A673 (cell line): ENCODE measurements at regions not wholly inside any gene's neighbourhood (a gene's known extent, or its start where the extent isn't known, plus 50 kb on each side); places are given as distances from the start of the nearest gene placed in this dataset.

Experiments used
- BruUV-seq: library from RNA; stranded (reverse); fragments of 400-500 nt; replicated peaks from 2 replicates; lab custom pipeline; 2021; lab: Mats Ljungman, UMichigan
- CTCF ChIA-PET: fragments of 300-600 bp; sonication (Branson Sonifier 250); formaldehyde crosslinking; loops from one replicate; lab custom pipeline; 2022; ENCODE audit warnings: antibody characterized with exemption; lab: Charles Lee
- POLR2A ChIA-PET: fragments of 300-600 bp; sonication (Branson Sonifier 250); formaldehyde crosslinking; loops from one replicate; lab custom pipeline; 2022; ENCODE audit warnings: antibody characterized with exemption; ENCODE audit not compliant: low non-redundant PET; lab: Charles Lee
- DNase-seq: peaks from one replicate; pipeline ENCODE4 v3.0.0-alpha.2; 2015; ENCODE audit warnings: low spot score
- H3K27ac ChIP-seq: fragments of 200-600 bp; sonication (generic); 2 replicates; pipeline ENCODE4 v1.5.1; 2016; ENCODE audit warnings: mixed run types, low read depth, mild to moderate bottlenecking, mixed read lengths, antibody characterized with exemption, low read length; ENCODE audit not compliant: poor library complexity, severe bottlenecking
- H3K27me3 ChIP-seq: fragments of 200-600 bp; sonication (generic); replicated peaks from 2 replicates; pipeline ENCODE4 v1.6.1; 2017; ENCODE audit warnings: mixed run types, low read depth, mild to moderate bottlenecking, mixed read lengths, antibody characterized with exemption, low read length; ENCODE audit not compliant: insufficient read depth, poor library complexity
- H3K36me3 ChIP-seq: fragments of 200-600 bp; sonication (generic); 2 replicates; pipeline ENCODE4 v1.6.1; 2016; ENCODE audit warnings: mixed run types, mild to moderate bottlenecking, mixed read lengths, antibody characterized with exemption, low read length; ENCODE audit not compliant: insufficient read depth, poor library complexity, severe bottlenecking
- H3K4me1 ChIP-seq: fragments of 200-600 bp; sonication (generic); 2 replicates; pipeline ENCODE4 v1.6.1; 2017; ENCODE audit warnings: mixed run types, mild to moderate bottlenecking, mixed read lengths, antibody characterized with exemption, low read length; ENCODE audit not compliant: insufficient read depth, poor library complexity, severe bottlenecking
- H3K4me3 ChIP-seq: fragments of 200-600 bp; sonication (generic); 2 replicates; pipeline ENCODE4 v1.5.1; 2016; ENCODE audit warnings: low read depth, mixed run types, mild to moderate bottlenecking, mixed read lengths, low read length; ENCODE audit not compliant: poor library complexity, severe bottlenecking
- H3K9me3 ChIP-seq: fragments of 200-600 bp; sonication (generic); 2 replicates; pipeline ENCODE4 v1.6.1; 2016; ENCODE audit warnings: mixed run types, low read depth, mild to moderate bottlenecking, mixed read lengths, antibody characterized with exemption, low read length; ENCODE audit not compliant: poor library complexity, severe bottlenecking
- EZH2 ChIP-seq: fragments of 200-600 bp; sonication (generic); IDR thresholded peaks from 2 replicates; pipeline ENCODE4 v1.6.1; 2017; ENCODE audit warnings: borderline replicate concordance, low read depth, mild to moderate bottlenecking, mixed read lengths, antibody characterized with exemption, low read length; ENCODE audit not compliant: poor library complexity, severe bottlenecking
- intact Hi-C: fragments of 100-400 bp; cut with micrococcal nuclease; formaldehyde crosslinking; loops from one replicate; pipeline ENCODE4 v1.10.0; 2022; ENCODE audit not compliant: unreplicated experiment
- TF ChIP-seq, protein P1 (sequence below): fragments of 300-800, 200-600 bp; sonication (generic); conservative IDR thresholded peaks from 2 replicates; pipeline ENCODE4 v1.5.1; 2017; ENCODE audit warnings: low read depth, mild to moderate bottlenecking, antibody characterized with exemption, low read length, moderate library complexity, mixed read lengths

- TF ChIP-seq, protein P1, sequence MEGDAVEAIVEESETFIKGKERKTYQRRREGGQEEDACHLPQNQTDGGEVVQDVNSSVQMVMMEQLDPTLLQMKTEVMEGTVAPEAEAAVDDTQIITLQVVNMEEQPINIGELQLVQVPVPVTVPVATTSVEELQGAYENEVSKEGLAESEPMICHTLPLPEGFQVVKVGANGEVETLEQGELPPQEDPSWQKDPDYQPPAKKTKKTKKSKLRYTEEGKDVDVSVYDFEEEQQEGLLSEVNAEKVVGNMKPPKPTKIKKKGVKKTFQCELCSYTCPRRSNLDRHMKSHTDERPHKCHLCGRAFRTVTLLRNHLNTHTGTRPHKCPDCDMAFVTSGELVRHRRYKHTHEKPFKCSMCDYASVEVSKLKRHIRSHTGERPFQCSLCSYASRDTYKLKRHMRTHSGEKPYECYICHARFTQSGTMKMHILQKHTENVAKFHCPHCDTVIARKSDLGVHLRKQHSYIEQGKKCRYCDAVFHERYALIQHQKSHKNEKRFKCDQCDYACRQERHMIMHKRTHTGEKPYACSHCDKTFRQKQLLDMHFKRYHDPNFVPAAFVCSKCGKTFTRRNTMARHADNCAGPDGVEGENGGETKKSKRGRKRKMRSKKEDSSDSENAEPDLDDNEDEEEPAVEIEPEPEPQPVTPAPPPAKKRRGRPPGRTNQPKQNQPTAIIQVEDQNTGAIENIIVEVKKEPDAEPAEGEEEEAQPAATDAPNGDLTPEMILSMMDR = no peak
- TF ChIP-seq EZH2 = no peak
- ChIA-PET POLR2A (no interaction called here), CTCF (no interaction called here)
- Histone ChIP-seq H3K27ac (no peak overlapping the region), H3K36me3 (no peaks in the 10 kb centered on the region), H3K4me1 (peaks cover 11% of the 10 kb centered on the region), H3K4me3 (no peak overlapping the region), H3K27me3 (no peaks in the 10 kb centered on the region), H3K9me3 (no peaks in the 10 kb centered on the region)
- BruUV-seq = no TSS peak
- peak; percentile 22 for DNase-seq
- intact Hi-C loops = no loop called here
Observed at GRCh38 chr3:28947061-28947460, 333.8 kb upstream of the RBMS3 start.

GRCh38 chr3:28947751-28948150 is 333.1 kb upstream of the RBMS3 start:
- intact Hi-C loops = no loop called here
- DNase-seq = no peak
- BruUV-seq = no TSS peak
- Histone ChIP-seq H3K9me3 (no peaks in the 10 kb centered on the region), H3K4me3 (no peak overlapping the region), H3K27me3 (no peaks in the 10 kb centered on the region), H3K36me3 (no peaks in the 10 kb centered on the region), H3K4me1 (peaks cover 11% of the 10 kb centered on the region), H3K27ac (no peak overlapping the region)
- TF ChIP-seq, protein P1 = no peak
- no peak for TF ChIP-seq EZH2
- CTCF ChIA-PET = no interaction called here
- POLR2A ChIA-PET = no interaction called here

- POLR2A ChIA-PET = no interaction called here
- intact Hi-C loops = no loop called here
- Histone ChIP-seq H3K36me3 (no peaks in the 10 kb centered on the region), H3K27ac (no peak overlapping the region), H3K4me1 (peaks cover 11% of the 10 kb centered on the region), H3K27me3 (no peaks in the 10 kb centered on the region), H3K9me3 (no peaks in the 10 kb centered on the region), H3K4me3 (no peak overlapping the region)
- CTCF ChIA-PET = no interaction called here
- TF ChIP-seq, protein P1 = no peak
- no peak for TF ChIP-seq EZH2
- BruUV-seq = no TSS peak
- DNase-seq = peak; percentile 11
Observed at GRCh38 chr3:28948685-28949084, 332.2 kb upstream of the RBMS3 start.
